ENCODE measurements at regions not wholly inside any gene's neighbourhood (a gene's known extent, or its start where the extent isn't known, plus 50 kb on each side); places are given as distances from the start of the nearest gene placed in this dataset.

GRCh38 chr10:35896001-35896400 lies 253.9 kb upstream of the FZD8 start:
- TF ChIP-seq CTCF (IDR thresholded peaks at IDR 0.05; ENCODE audit: control extremely low read depth in 1 of 3, insufficient read depth in 1 of 3, low read depth in 1 of 3, low read length in 3 of 3) (no peak), POLR2A (IDR thresholded peaks at IDR 0.05; ENCODE audit: control extremely low read depth in 1 of 2, low read depth in 2 of 2, low read length in 2 of 2) (no peak), RAD21 (IDR thresholded peaks at IDR 0.05 in 1 of 2, conservative IDR thresholded peaks at IDR 0.05 in 1 of 2; ENCODE audit: low read depth in 2 of 2, low read length in 2 of 2) (no peak)
